T-cell (primary cell): ENCODE measurements at regions not wholly inside any gene's neighbourhood (a gene's known extent, or its start where the extent isn't known, plus 50 kb on each side); places are given as distances from the start of the nearest gene placed in this dataset.

Experiments used
- ATAC-seq, 4 experiments: fragments of 200-7000 bp in 3 of 4; fragments of 150-1000 bp in 1 of 4; cut with Tn5 transposase; replicated peaks in 1 of 4; 1 replicate in 3 of 4; 2 replicates in 1 of 4; pipeline ENCODE4 v1.10.0; 2021; ENCODE audit warnings: moderate library complexity in 3 of 4, mild to moderate bottlenecking in 2 of 4, moderate number of reproducible peaks in 1 of 4
- CTCF ChIA-PET, 2 donors: fragments of 300-600 bp; sonication (Branson Sonifier 250); formaldehyde crosslinking; loops; one replicate each; lab custom pipeline; 2022; ENCODE audit warnings: antibody characterized with exemption in 2 of 2; lab: Charles Lee
- POLR2A ChIA-PET, 2 donors: fragments of 300-600 bp; sonication (Branson Sonifier 250); formaldehyde crosslinking; loops; one replicate each; lab custom pipeline; 2022; ENCODE audit warnings: antibody characterized with exemption in 2 of 2; lab: Charles Lee
- DNase-seq, 35 experiments: peaks; one replicate each; pipeline versions ENCODE4 v3.0.0 to v3.0.0-alpha.2; 2013 to 2023
- H3K27ac ChIP-seq: one replicate; pipeline ENCODE4 v1.5.1; 2013; ENCODE audit warnings: low read length
- H3K27me3 ChIP-seq, 2 experiments: replicated peaks in 1 of 2; 1 replicate in 1 of 2; 2 replicates in 1 of 2; pipeline versions ENCODE4 v1.6.1 to v1.7.0; 2013; ENCODE audit warnings: low read length in 1 of 2, mixed read lengths in 1 of 2; ENCODE audit not compliant: control insufficient read depth in 2 of 2, insufficient read depth in 2 of 2; ENCODE audit errors: extremely low read depth in 1 of 2
- H3K36me3 ChIP-seq, 2 donors: 1 replicate in 1 of 2; 2 replicates in 1 of 2; pipeline versions ENCODE4 v1.6.1 to v1.7.0; 2013; ENCODE audit warnings: low read length in 1 of 2; ENCODE audit not compliant: control insufficient read depth in 2 of 2, insufficient read depth in 1 of 2; ENCODE audit errors: extremely low read depth in 1 of 2
- H3K4me1 ChIP-seq, 2 experiments: 1 replicate in 1 of 2; 2 replicates in 1 of 2; pipeline versions ENCODE4 v1.6.1 to v1.7.0; 2013; ENCODE audit warnings: low read length in 2 of 2, mixed read lengths in 1 of 2; ENCODE audit not compliant: insufficient read depth in 2 of 2, control insufficient read depth in 1 of 2; ENCODE audit errors: extremely low read depth in 1 of 2
- H3K4me3 ChIP-seq, 2 donors: 1 replicate in 1 of 2; 2 replicates in 1 of 2; pipeline versions ENCODE4 v1.5.1 to v1.7.0; 2013; ENCODE audit warnings: mild to moderate bottlenecking in 2 of 2, low read length in 1 of 2, moderate library complexity in 1 of 2; ENCODE audit not compliant: control insufficient read depth in 1 of 2; ENCODE audit errors: extremely low read depth in 1 of 2
- H3K9me3 ChIP-seq: 2 replicates; pipeline ENCODE4 v1.7.0; 2013
- H3K27ac Mint-ChIP-seq, 2 donors: one replicate each; pipeline ENCODE4 v1.8.0; 2020 to 2021; ENCODE audit warnings: mild to moderate bottlenecking in 2 of 2, mixed read lengths in 2 of 2
- H3K27me3 Mint-ChIP-seq, 2 donors: one replicate each; pipeline ENCODE4 v1.8.0; 2021 to 2022; ENCODE audit warnings: mixed read lengths in 2 of 2
- H3K36me3 Mint-ChIP-seq: one replicate; pipeline ENCODE4 v1.8.0; 2021; ENCODE audit warnings: mixed read lengths
- H3K4me1 Mint-ChIP-seq, 3 donors: one replicate each; pipeline ENCODE4 v1.8.0; 2020 to 2022; ENCODE audit warnings: mixed read lengths in 3 of 3, mild to moderate bottlenecking in 1 of 3
- H3K4me3 Mint-ChIP-seq, 3 donors: one replicate each; pipeline ENCODE4 v1.8.0; 2020 to 2022; ENCODE audit warnings: mild to moderate bottlenecking in 3 of 3, mixed read lengths in 3 of 3, moderate library complexity in 3 of 3
- H3K9me3 Mint-ChIP-seq, 3 donors: one replicate each; pipeline ENCODE4 v1.8.0; 2020 to 2022; ENCODE audit warnings: mixed read lengths in 3 of 3
- WGBS: methylation state at CpG from one replicate; pipeline ENCODE4 v1.1.5; 2013; ENCODE audit warnings: missing lambda C conversion rate; ENCODE audit not compliant: insufficient coverage; 5-methylcytosine and 5-hydroxymethylcytosine counted together

DNA sequence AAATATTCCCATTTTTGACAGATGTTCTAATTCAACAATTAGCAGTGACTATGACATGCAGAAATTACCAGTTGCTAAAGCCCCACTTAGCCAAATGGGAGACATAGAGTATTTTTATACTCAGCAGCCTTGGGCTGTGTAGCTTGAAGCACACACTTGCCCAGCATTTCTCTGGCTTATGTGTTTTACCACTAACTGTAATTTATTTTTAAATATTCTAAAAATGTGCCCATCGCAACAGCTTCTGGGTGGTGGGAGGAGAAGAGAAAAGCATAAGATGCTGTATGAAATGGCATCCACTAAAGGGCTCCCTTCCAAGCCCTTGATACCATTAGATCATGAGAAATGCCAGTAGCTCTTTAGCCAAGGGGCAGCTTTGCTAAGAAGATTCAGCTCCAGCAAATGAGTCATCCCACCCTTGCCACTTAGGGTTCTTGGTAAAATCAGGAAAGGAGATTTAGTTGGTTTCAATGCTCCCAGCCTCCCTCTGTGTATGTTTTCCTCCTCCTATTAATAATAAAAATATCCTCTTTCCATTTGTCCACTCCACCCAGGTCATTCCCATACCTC is 462.7 kb upstream of the DEPDC1 start:
- no CpG with 5 or more reads among the region's 1 CpG for whole genome bisulfite sequencing
- ATAC-seq (no peak), DNase-seq (no peak)
- no peak overlapping the region for H3K27ac ChIP-seq
- H3K4me1 ChIP-seq = no peaks in the 10 kb centered on the region
- no peaks in the 10 kb centered on the region for H3K4me1 Mint-ChIP-seq
- H3K36me3 Mint-ChIP-seq = no peaks in the 10 kb centered on the region
- POLR2A ChIA-PET = no interaction called here
- no peaks in the 10 kb centered on the region for H3K36me3 ChIP-seq
- H3K9me3 ChIP-seq = no peaks in the 10 kb centered on the region
- peaks cover 5 to 12% (median 6%) of the 10 kb centered on the region in 3 donors for H3K9me3 Mint-ChIP-seq
- no peak overlapping the region for H3K4me3 ChIP-seq
- no peak overlapping the region for H3K27ac Mint-ChIP-seq
- CTCF ChIA-PET = no interaction called here
- H3K4me3 Mint-ChIP-seq = no peak overlapping the region
- H3K27me3 Mint-ChIP-seq = no peaks in the 10 kb centered on the region
- no peaks in the 10 kb centered on the region for H3K27me3 ChIP-seq

DNA sequence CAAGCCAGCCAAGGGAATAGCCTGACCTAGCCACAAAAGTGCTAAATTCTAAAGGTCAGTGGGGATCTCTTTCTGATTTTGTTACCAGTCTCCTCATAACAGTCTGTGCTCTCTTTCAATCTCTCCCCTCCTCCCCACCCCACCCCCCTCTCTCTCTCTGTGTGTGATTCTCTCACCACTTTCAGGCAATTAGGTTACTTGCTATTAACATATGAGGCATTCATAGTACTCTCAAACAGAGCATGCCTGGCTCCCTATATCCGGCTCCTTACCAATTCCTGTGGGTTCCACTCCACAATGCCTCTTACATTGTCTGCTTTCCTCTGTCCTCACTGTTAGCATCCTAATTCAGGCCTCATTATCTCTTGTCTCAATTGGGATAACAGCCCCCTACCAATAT is 464.3 kb upstream of the DEPDC1 start:
- ATAC-seq (no peak), DNase-seq (no peak)
- no peaks in the 10 kb centered on the region for H3K4me1 ChIP-seq
- H3K27me3 ChIP-seq = no peaks in the 10 kb centered on the region
- H3K27ac ChIP-seq = no peak overlapping the region
- H3K4me3 ChIP-seq = no peak overlapping the region
- Mint-ChIP-seq H3K36me3 (no peaks in the 10 kb centered on the region), H3K4me1 (no peaks in the 10 kb centered on the region), H3K9me3 (peaks cover 0 to 12% (median 6%) of the 10 kb centered on the region in 3 donors), H3K27ac (no peak overlapping the region), H3K27me3 (no peaks in the 10 kb centered on the region), H3K4me3 (no peak overlapping the region)
- ChIA-PET POLR2A (no interaction called here), CTCF (no interaction called here)
- no peaks in the 10 kb centered on the region for H3K9me3 ChIP-seq
- no peaks in the 10 kb centered on the region for H3K36me3 ChIP-seq
- 92% methylated on average over 1 of the region's 1 CpG for WGBS

DNA sequence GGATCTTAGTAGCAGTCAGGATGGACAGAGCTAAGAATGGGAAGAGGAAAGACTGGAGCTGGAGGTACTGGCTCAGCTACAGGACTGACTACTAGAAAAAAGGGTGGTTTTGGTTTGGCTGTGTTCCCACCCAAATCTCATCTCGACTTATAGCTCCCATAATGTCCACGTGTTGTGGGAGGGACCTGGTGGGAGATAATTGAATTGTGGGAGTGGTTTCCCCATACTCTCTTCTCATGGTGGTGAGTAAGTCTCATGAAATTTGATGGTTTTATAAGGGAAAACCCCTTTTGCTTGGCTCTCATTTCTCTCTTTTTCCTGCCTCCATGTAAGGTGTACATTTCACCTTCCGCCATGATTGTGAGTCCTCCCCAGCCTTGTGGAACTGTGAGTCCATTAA is 466.5 kb upstream of the DEPDC1 start:
- no peaks in the 10 kb centered on the region for H3K27me3 ChIP-seq
- ChIA-PET CTCF (no interaction called here), POLR2A (no interaction called here)
- Mint-ChIP-seq H3K4me3 (no peak overlapping the region), H3K4me1 (no peaks in the 10 kb centered on the region), H3K36me3 (no peaks in the 10 kb centered on the region), H3K27me3 (no peaks in the 10 kb centered on the region), H3K9me3 (peaks cover 0 to 12% (median 6%) of the 10 kb centered on the region in 3 donors), H3K27ac (no peak overlapping the region)
- no peak overlapping the region for H3K27ac ChIP-seq
- no peak for ATAC-seq
- no peaks in the 10 kb centered on the region for H3K9me3 ChIP-seq
- H3K4me3 ChIP-seq = no peak overlapping the region
- no peaks in the 10 kb centered on the region for H3K36me3 ChIP-seq
- WGBS = no CpG with 5 or more reads among the region's 3 CpGs
- DNase-seq = no peak
- no peaks in the 10 kb centered on the region for H3K4me1 ChIP-seq

DNA sequence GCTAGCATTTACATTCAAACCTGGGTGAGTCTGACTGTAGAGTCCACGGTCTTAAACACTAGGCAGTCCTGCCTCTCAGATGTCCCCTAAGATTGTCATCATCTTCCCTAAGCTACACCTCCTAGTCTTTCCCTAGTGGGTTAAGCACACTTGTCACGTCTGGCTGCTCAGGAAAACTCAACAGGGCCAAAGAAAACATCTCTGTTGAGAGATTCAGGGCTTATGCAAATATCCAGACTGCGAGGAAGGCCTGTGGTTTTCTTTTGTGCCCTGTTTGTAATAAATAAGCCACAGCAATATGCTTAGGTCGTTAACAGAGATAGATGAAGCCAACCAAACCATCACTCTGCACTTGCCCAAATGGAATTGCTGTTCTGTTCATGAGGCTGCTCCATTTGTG is 472.6 kb upstream of the DEPDC1 start:
- POLR2A ChIA-PET = no interaction called here
- WGBS = 44% methylated on average over 2 of the region's 4 CpGs
- Mint-ChIP-seq H3K27ac (no peak overlapping the region), H3K4me3 (no peak overlapping the region), H3K36me3 (no peaks in the 10 kb centered on the region), H3K9me3 (peaks cover 0 to 4% (median 3%) of the 10 kb centered on the region in 3 donors), H3K27me3 (no peaks in the 10 kb centered on the region), H3K4me1 (no peaks in the 10 kb centered on the region)
- CTCF ChIA-PET = no interaction called here
- H3K9me3 ChIP-seq = no peaks in the 10 kb centered on the region
- DNase-seq (no peak), ATAC-seq (no peak)
- H3K4me3 ChIP-seq = no peak overlapping the region
- H3K27me3 ChIP-seq = no peaks in the 10 kb centered on the region
- no peaks in the 10 kb centered on the region for H3K36me3 ChIP-seq
- H3K27ac ChIP-seq = no peak overlapping the region
- H3K4me1 ChIP-seq = no peaks in the 10 kb centered on the region

DNA sequence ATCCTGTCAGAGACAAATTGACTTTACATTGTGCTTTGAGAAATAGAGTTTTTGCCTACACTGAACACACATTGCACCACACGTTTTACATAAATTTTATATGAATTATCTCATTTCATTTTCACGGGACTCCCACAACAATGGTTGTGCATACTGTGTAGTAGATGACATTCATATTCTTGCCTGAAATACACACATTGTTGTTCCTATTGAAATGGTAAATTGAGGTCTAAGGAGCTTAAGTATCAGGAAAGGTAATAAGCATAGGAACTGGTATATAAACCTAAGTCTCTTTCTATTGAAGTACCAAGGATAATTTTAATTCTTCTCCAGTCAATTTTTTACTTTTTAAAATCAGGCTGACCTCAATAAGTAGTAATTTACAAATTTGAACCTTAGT is 473.7 kb upstream of the DEPDC1 start:
- Histone ChIP-seq H3K4me1 (no peaks in the 10 kb centered on the region), H3K27me3 (no peaks in the 10 kb centered on the region), H3K4me3 (no peak overlapping the region), H3K9me3 (no peaks in the 10 kb centered on the region), H3K27ac (no peak overlapping the region), H3K36me3 (no peaks in the 10 kb centered on the region)
- Mint-ChIP-seq H3K9me3 (peaks cover 0 to 3% (median 0%) of the 10 kb centered on the region in 3 donors), H3K4me3 (no peak overlapping the region), H3K27me3 (no peaks in the 10 kb centered on the region), H3K36me3 (no peaks in the 10 kb centered on the region), H3K4me1 (no peaks in the 10 kb centered on the region), H3K27ac (no peak overlapping the region)
- ATAC-seq (no peak), DNase-seq (no peak)
- ChIA-PET POLR2A (no interaction called here), CTCF (interaction anchor here in 1 of 2 donors (0.8 kb wide), 1 partner anchor 31 kb away, joined by 3 read pairs; no protein-coding TSS in a partner anchor)
- WGBS = no CpG with 5 or more reads among the region's 2 CpGs

DNA sequence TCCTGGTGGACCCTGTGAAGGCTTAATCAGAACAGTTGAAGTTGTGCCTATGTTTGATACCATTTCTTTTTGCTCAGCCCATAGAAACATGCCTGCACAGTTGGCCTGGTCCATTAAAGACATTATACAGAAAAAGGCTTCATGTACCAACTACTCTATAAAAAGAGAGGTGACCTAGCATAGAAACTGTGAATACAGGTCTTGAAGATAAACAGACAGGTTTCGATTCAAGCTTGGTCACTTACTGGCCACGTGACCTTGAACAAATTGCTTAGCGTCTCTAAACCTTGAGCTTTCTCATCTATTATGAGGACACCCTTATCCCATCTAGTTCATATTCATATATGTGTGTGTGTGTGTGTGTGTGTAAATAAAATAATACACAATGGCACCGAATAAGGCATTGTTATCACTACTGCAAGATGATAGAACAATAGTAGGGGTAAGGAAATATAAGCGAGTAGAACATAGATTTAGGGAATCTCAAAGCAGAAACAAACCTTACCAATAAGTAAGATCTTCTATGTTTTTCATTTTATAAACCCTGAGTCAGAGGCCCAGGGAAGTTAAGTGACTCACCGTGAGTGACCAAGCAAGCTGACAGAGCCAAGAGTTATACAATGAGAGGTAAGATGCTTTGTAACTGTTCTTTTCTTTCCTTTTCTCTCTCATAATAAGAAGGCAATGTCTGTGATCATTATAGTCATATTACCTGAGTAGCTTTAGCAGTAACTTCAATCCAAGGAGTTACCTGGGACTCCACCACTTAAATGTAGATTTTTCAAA is 476.8 kb upstream of the DEPDC1 start:
- no peak overlapping the region for H3K4me3 Mint-ChIP-seq
- ChIA-PET POLR2A (no interaction called here), CTCF (no interaction called here)
- no peak overlapping the region for H3K27ac ChIP-seq
- H3K9me3 ChIP-seq = no peaks in the 10 kb centered on the region
- no peaks in the 10 kb centered on the region for H3K27me3 ChIP-seq
- DNase-seq (no peak), ATAC-seq (no peak)
- peaks cover 0 to 3% (median 0%) of the 10 kb centered on the region in 3 donors for H3K9me3 Mint-ChIP-seq
- no CpG with 5 or more reads among the region's 6 CpGs for WGBS
- no peaks in the 10 kb centered on the region for H3K36me3 ChIP-seq
- H3K4me1 ChIP-seq = no peaks in the 10 kb centered on the region
- no peak overlapping the region for H3K4me3 ChIP-seq
- no peaks in the 10 kb centered on the region for H3K27me3 Mint-ChIP-seq
- no peaks in the 10 kb centered on the region for H3K4me1 Mint-ChIP-seq
- no peak overlapping the region for H3K27ac Mint-ChIP-seq
- no peaks in the 10 kb centered on the region for H3K36me3 Mint-ChIP-seq
